ENCODE measurements at regions not wholly inside any gene's neighbourhood (a gene's known extent, or its start where the extent isn't known, plus 50 kb on each side); places are given as distances from the start of the nearest gene placed in this dataset.

DNA sequence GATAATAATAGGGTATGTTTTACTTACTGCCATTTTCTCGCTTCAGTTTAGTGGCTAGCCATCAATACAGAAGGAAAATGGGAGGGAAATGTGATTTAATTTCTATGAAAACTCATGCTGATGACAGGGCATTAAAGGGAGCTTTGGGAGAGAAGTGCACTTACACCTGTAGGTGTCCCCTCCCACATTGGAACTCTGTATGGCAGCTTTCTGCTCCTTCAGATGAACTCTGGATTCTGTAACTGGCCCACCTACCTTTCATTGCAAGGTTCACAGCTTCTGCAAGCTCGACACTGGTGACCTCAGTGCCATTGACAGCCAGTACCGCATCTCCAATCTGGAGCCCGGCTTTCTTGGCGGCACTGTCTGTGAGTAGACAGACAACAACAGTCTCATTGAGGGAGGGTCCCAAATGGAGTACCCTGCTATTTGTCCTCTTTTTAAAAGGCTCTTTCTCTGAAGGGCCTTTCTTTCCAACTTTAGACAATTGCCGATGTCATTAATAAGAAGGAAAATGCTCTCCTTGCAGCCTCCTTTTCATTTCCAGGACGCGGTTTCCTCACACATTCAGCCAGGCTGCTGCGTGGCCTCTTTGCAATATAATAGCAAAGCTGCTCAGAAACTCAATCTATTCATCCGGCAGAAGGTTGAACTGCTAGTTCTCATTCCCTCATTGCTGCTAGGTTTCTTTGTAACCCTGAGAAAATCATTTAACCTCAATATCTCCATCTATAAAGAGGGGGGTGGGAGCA lies 63.6 kb downstream of the NUDT12 start:
- Histone ChIP-seq H2AFZ (ENCODE audit: low read length, unreplicated experiment) (peak overlapping the region; percentile 91), H3K36me3 (ENCODE audit: insufficient read depth, low read length) (no peaks in the 10 kb centered on the region), H3K27ac (ENCODE audit: low read depth, low read length) (no peak overlapping the region), H3K4me1 (ENCODE audit: control insufficient read depth, insufficient read depth, low read length, unreplicated experiment) (peaks cover 19% of the 10 kb centered on the region), H3K27me3 (ENCODE audit: insufficient read depth, low read length) (no peaks in the 10 kb centered on the region), H3K79me2 (ENCODE audit: control insufficient read depth, insufficient read depth, low read length, unreplicated experiment) (no peaks in the 10 kb centered on the region), H3K4me3 (ENCODE audit: low read depth, low read length) (peak overlapping the region; percentile 41; the same call in 1 of the 2 replicates)

GRCh38 chr5:103498211-103498610 lies 64.4 kb downstream of the NUDT12 start:
- Histone ChIP-seq H3K4me1 (ENCODE audit: control insufficient read depth, insufficient read depth, low read length, unreplicated experiment) (peaks cover 12% of the 10 kb centered on the region), H3K4me3 (ENCODE audit: low read depth, low read length) (no peak overlapping the region), H3K27me3 (ENCODE audit: insufficient read depth, low read length) (no peaks in the 10 kb centered on the region), H2AFZ (ENCODE audit: low read length, unreplicated experiment) (no peak overlapping the region), H3K36me3 (ENCODE audit: insufficient read depth, low read length) (no peaks in the 10 kb centered on the region), H3K79me2 (ENCODE audit: control insufficient read depth, insufficient read depth, low read length, unreplicated experiment) (no peaks in the 10 kb centered on the region), H3K27ac (ENCODE audit: low read depth, low read length) (no peak overlapping the region)

GRCh38 chr5:103497781-103498180 lies 64.8 kb downstream of the NUDT12 start:
- no peaks in the 10 kb centered on the region for H3K79me2 ChIP-seq (ENCODE audit: control insufficient read depth, insufficient read depth, low read length, unreplicated experiment)
- H2AFZ ChIP-seq (ENCODE audit: low read length, unreplicated experiment) = no peak overlapping the region
- no peaks in the 10 kb centered on the region for H3K36me3 ChIP-seq (ENCODE audit: insufficient read depth, low read length)
- no peak overlapping the region for H3K4me3 ChIP-seq (ENCODE audit: low read depth, low read length)
- H3K4me1 ChIP-seq (ENCODE audit: control insufficient read depth, insufficient read depth, low read length, unreplicated experiment) = peaks cover 8% of the 10 kb centered on the region
- H3K27me3 ChIP-seq (ENCODE audit: insufficient read depth, low read length) = no peaks in the 10 kb centered on the region
- H3K27ac ChIP-seq (ENCODE audit: low read depth, low read length) = no peak overlapping the region

GRCh38 chr5:103490030-103490739 lies 72.4 kb downstream of the NUDT12 start:
- Histone ChIP-seq H3K36me3 (ENCODE audit: insufficient read depth, low read length) (no peaks in the 10 kb centered on the region), H3K4me1 (ENCODE audit: control insufficient read depth, insufficient read depth, low read length, unreplicated experiment) (no peaks in the 10 kb centered on the region), H3K27ac (ENCODE audit: low read depth, low read length) (no peak overlapping the region), H2AFZ (ENCODE audit: low read length, unreplicated experiment) (no peak overlapping the region), H3K27me3 (ENCODE audit: insufficient read depth, low read length) (no peaks in the 10 kb centered on the region), H3K4me3 (ENCODE audit: low read depth, low read length) (no peak overlapping the region), H3K79me2 (ENCODE audit: control insufficient read depth, insufficient read depth, low read length, unreplicated experiment) (no peaks in the 10 kb centered on the region)

DNA sequence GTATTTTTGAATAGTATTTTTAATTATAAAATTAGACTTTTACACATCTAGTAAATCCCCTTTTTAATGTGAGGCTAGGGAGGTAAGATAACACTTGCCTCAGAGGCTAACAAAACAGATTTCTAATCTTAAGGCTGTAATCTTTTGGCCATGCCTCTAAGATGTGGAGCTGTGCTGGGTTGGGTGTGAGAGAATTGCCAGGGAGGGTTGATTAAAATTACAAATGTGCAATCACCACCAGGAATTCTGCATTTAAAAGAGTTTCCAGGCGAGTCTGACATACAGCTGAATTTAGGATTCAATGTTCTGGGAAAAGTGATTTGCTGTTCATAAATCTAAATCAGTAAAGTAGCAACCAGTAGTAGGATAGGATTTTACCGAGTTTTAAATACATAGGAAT lies 73.3 kb downstream of the NUDT12 start:
- Histone ChIP-seq H3K36me3 (ENCODE audit: insufficient read depth, low read length) (no peaks in the 10 kb centered on the region), H3K27me3 (ENCODE audit: insufficient read depth, low read length) (no peaks in the 10 kb centered on the region), H3K27ac (ENCODE audit: low read depth, low read length) (no peak overlapping the region), H2AFZ (ENCODE audit: low read length, unreplicated experiment) (no peak overlapping the region), H3K4me1 (ENCODE audit: control insufficient read depth, insufficient read depth, low read length, unreplicated experiment) (no peaks in the 10 kb centered on the region), H3K79me2 (ENCODE audit: control insufficient read depth, insufficient read depth, low read length, unreplicated experiment) (no peaks in the 10 kb centered on the region), H3K4me3 (ENCODE audit: low read depth, low read length) (no peak overlapping the region)

DNA sequence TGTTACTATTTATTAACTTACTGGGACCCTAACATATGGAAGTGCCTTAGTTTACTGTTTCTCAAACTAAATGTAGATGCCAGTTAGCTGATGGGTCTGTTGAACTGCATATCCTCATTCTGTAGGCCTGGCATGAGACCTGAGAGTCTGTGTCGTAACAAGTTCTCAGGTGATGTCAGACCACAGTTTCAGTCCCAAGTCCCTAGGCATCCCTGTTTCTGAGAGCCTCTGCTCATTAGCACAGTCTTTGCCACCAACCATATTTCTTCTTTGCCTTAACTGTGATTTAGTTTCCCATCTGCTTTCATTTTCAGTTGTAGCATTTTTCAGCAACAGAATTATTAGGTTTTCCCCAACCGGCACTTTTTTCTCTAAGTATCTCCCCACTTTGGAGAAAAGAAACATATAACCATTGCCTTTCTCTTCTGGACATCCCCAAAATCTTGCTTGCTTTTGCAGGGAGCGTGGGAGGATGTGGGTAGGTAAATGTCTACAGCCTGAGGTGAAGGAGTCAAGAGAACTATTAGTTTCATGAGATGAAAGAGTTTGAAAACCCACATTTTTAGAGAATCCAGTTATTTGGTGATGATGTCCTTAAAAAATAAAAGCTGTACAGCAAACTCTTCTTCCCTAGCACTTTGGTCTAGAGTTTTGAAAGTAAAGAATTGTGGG lies 74.6 kb downstream of the NUDT12 start:
- Histone ChIP-seq H3K79me2 (ENCODE audit: control insufficient read depth, insufficient read depth, low read length, unreplicated experiment) (no peaks in the 10 kb centered on the region), H3K27me3 (ENCODE audit: insufficient read depth, low read length) (no peaks in the 10 kb centered on the region), H3K27ac (ENCODE audit: low read depth, low read length) (no peak overlapping the region), H3K4me1 (ENCODE audit: control insufficient read depth, insufficient read depth, low read length, unreplicated experiment) (no peaks in the 10 kb centered on the region), H3K4me3 (ENCODE audit: low read depth, low read length) (no peak overlapping the region), H2AFZ (ENCODE audit: low read length, unreplicated experiment) (peak overlapping the region; percentile 56), H3K36me3 (ENCODE audit: insufficient read depth, low read length) (no peaks in the 10 kb centered on the region)

DNA sequence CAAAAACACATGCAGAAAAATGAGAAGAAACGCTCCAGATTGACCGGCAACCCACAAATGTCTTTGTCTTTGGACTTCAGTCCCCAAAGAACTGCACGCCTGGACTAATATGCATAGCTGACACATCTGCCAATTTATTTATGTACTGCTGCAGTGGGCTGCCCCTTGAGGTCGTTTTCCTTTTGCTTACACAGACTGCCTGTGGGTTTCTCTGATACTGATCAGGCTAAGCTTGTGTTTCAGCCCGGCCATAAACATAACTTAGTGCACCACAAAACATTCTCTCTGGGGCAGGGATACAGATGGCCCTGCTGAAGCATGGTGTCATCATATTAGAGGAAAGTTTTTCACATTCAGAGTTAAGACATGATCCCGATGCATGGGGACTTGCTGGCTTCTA lies 75.4 kb downstream of the NUDT12 start:
- no peaks in the 10 kb centered on the region for H3K4me1 ChIP-seq (ENCODE audit: control insufficient read depth, insufficient read depth, low read length, unreplicated experiment)
- no peak overlapping the region for H3K27ac ChIP-seq (ENCODE audit: low read depth, low read length)
- H3K27me3 ChIP-seq (ENCODE audit: insufficient read depth, low read length) = no peaks in the 10 kb centered on the region
- no peaks in the 10 kb centered on the region for H3K79me2 ChIP-seq (ENCODE audit: control insufficient read depth, insufficient read depth, low read length, unreplicated experiment)
- H2AFZ ChIP-seq (ENCODE audit: low read length, unreplicated experiment) = peak overlapping the region; percentile 6
- no peaks in the 10 kb centered on the region for H3K36me3 ChIP-seq (ENCODE audit: insufficient read depth, low read length)
- H3K4me3 ChIP-seq (ENCODE audit: low read depth, low read length) = no peak overlapping the region

DNA sequence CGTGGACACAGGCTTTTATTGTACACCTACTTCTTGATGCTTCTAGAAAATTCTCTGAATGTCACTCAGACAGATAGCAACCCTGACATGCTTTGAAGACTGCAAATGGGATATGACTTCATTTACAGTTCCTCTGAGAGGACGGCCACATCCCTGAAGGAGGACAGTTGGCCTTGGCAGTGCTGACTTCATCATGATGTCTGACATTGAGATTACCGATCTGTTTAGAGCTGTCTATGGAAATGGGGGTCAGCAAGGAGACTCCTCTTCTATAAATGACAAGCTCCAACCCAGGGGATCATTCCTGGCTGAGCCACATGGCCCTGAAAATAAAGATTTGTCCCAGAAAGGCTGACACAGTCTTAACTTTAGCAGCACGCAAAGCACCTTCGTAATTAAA lies 75.8 kb downstream of the NUDT12 start:
- H3K4me1 ChIP-seq (ENCODE audit: control insufficient read depth, insufficient read depth, low read length, unreplicated experiment) = no peaks in the 10 kb centered on the region
- no peak overlapping the region for H3K27ac ChIP-seq (ENCODE audit: low read depth, low read length)
- H2AFZ ChIP-seq (ENCODE audit: low read length, unreplicated experiment) = no peak overlapping the region
- no peaks in the 10 kb centered on the region for H3K36me3 ChIP-seq (ENCODE audit: insufficient read depth, low read length)
- no peaks in the 10 kb centered on the region for H3K79me2 ChIP-seq (ENCODE audit: control insufficient read depth, insufficient read depth, low read length, unreplicated experiment)
- no peaks in the 10 kb centered on the region for H3K27me3 ChIP-seq (ENCODE audit: insufficient read depth, low read length)
- H3K4me3 ChIP-seq (ENCODE audit: low read depth, low read length) = no peak overlapping the region

DNA sequence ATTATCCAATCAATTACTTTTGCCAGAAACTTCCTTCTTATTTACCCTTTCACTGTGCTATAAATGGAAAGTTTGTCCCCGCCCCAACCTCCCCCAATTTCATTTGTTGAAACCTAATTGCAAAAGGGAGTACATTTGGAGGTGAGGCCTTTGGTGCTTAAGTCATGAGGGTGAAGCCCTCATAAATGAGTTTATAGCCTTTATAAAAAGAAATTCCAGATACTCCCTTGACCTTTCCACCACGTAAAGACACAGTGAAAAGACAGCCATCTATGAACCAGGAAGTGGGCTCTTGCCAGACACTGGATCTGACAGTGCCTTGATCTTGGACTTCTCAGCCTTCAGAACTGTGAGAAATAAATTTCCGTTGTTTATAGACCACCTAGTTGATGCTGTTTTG lies 82.3 kb downstream of the NUDT12 start:
- no peaks in the 10 kb centered on the region for H3K4me1 ChIP-seq (ENCODE audit: control insufficient read depth, insufficient read depth, low read length, unreplicated experiment)
- H3K27ac ChIP-seq (ENCODE audit: low read depth, low read length) = no peak overlapping the region
- H2AFZ ChIP-seq (ENCODE audit: low read length, unreplicated experiment) = no peak overlapping the region
- H3K4me3 ChIP-seq (ENCODE audit: low read depth, low read length) = no peak overlapping the region
- no peaks in the 10 kb centered on the region for H3K79me2 ChIP-seq (ENCODE audit: control insufficient read depth, insufficient read depth, low read length, unreplicated experiment)
- H3K27me3 ChIP-seq (ENCODE audit: insufficient read depth, low read length) = no peaks in the 10 kb centered on the region
- H3K36me3 ChIP-seq (ENCODE audit: insufficient read depth, low read length) = no peaks in the 10 kb centered on the region

- H2AFZ ChIP-seq (ENCODE audit: low read length, unreplicated experiment) = no peak overlapping the region
- H3K27me3 ChIP-seq (ENCODE audit: insufficient read depth, low read length) = no peaks in the 10 kb centered on the region
- H3K4me1 ChIP-seq (ENCODE audit: control insufficient read depth, insufficient read depth, low read length, unreplicated experiment) = peaks cover 22% of the 10 kb centered on the region
- no peaks in the 10 kb centered on the region for H3K36me3 ChIP-seq (ENCODE audit: insufficient read depth, low read length)
- H3K27ac ChIP-seq (ENCODE audit: low read depth, low read length) = no peak overlapping the region
- H3K79me2 ChIP-seq (ENCODE audit: control insufficient read depth, insufficient read depth, low read length, unreplicated experiment) = no peaks in the 10 kb centered on the region
- H3K4me3 ChIP-seq (ENCODE audit: low read depth, low read length) = no peak overlapping the region
Measured at GRCh38 chr5:103477678-103478077, 84.9 kb downstream of the NUDT12 start.
